ENCODE measurements at regions not wholly inside any gene's neighbourhood (a gene's known extent, or its start where the extent isn't known, plus 50 kb on each side); places are given as distances from the start of the nearest gene placed in this dataset.

- Histone ChIP-seq H3K27ac (ENCODE audit: low read depth, low read length, poor library complexity, severe bottlenecking) (no peak overlapping the region), H4K20me1 (ENCODE audit: insufficient read depth, low read length) (no peaks in the 10 kb centered on the region), H3K9me2 (ENCODE audit: insufficient read depth, low read length) (no peaks in the 10 kb centered on the region), H3K9me3 (ENCODE audit: low read length) (no peaks in the 10 kb centered on the region), H3K36me3 (ENCODE audit: insufficient read depth, low read length) (no peaks in the 10 kb centered on the region), H2AFZ (ENCODE audit: low read length) (no peak overlapping the region), H3K4me1 (ENCODE audit: insufficient read depth, low read length, poor library complexity, severe bottlenecking) (no peaks in the 10 kb centered on the region), H3K4me2 (ENCODE audit: low read length) (no peak overlapping the region), H3K4me3 (ENCODE audit: low read depth, low read length, poor library complexity, severe bottlenecking) (no peak overlapping the region), H3K79me2 (ENCODE audit: insufficient read depth, low read depth, low read length) (no peaks in the 10 kb centered on the region)
- ChIA-PET POLR2A (no interaction called here), CTCF (ENCODE audit: unreplicated experiment) (no interaction called here)
- DNase-seq (ENCODE audit: low spot score) = no peak
- intact Hi-C loops (cut with micrococcal nuclease; ENCODE audit: unreplicated experiment) = no loop called here
- no TSS peak for BruUV-seq (replicated peaks)
- TF ChIP-seq EZH2phosphoT487 (IDR thresholded peaks at IDR 0.05; ENCODE audit: borderline replicate concordance, low read depth, low read length) (no peak), CTCF (conservative IDR thresholded peaks at IDR 0.05; ENCODE audit: low read length) (no peak)
These were observed 185.2 kb upstream of the SLC14A2 start for GRCh38 chr18:45430041-45430440.

DNA sequence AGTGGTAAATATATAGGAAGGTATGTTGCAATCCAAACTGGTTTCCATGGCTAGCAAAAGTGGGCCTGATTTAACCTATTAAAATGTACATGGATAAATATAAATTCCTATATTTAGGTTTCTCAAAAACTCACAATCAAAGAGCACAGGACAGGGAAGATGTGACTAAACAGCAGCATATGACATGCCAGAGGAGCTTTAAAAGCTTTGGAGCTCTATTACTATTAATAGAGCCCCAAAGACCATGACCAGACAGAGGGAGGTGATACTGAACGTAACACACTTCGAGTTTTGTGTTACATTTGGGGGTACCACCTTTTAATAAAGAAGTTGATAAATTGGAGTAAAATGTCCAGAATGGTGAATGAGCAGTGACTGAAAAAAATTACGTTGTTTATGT, 179.5 kb upstream of the SLC14A2 start:
- Histone ChIP-seq H3K36me3 (ENCODE audit: insufficient read depth, low read length) (no peaks in the 10 kb centered on the region), H3K79me2 (ENCODE audit: insufficient read depth, low read depth, low read length) (no peaks in the 10 kb centered on the region), H2AFZ (ENCODE audit: low read length) (no peak overlapping the region), H3K9me2 (ENCODE audit: insufficient read depth, low read length) (no peaks in the 10 kb centered on the region), H3K27ac (ENCODE audit: low read depth, low read length, poor library complexity, severe bottlenecking) (no peak overlapping the region), H3K4me3 (ENCODE audit: low read depth, low read length, poor library complexity, severe bottlenecking) (no peak overlapping the region), H4K20me1 (ENCODE audit: insufficient read depth, low read length) (no peaks in the 10 kb centered on the region), H3K4me2 (ENCODE audit: low read length) (no peak overlapping the region), H3K9me3 (ENCODE audit: low read length) (no peaks in the 10 kb centered on the region), H3K4me1 (ENCODE audit: insufficient read depth, low read length, poor library complexity, severe bottlenecking) (no peaks in the 10 kb centered on the region)
- TF ChIP-seq CTCF (conservative IDR thresholded peaks at IDR 0.05; ENCODE audit: low read length) = no peak
- TF ChIP-seq EZH2phosphoT487 (IDR thresholded peaks at IDR 0.05; ENCODE audit: borderline replicate concordance, low read depth, low read length) = no peak
- DNase-seq (ENCODE audit: low spot score) = no peak
- BruUV-seq (replicated peaks) = no TSS peak
- intact Hi-C loops (cut with micrococcal nuclease; ENCODE audit: unreplicated experiment) = no loop called here
- ChIA-PET CTCF (ENCODE audit: unreplicated experiment) (no interaction called here), POLR2A (no interaction called here)

DNA sequence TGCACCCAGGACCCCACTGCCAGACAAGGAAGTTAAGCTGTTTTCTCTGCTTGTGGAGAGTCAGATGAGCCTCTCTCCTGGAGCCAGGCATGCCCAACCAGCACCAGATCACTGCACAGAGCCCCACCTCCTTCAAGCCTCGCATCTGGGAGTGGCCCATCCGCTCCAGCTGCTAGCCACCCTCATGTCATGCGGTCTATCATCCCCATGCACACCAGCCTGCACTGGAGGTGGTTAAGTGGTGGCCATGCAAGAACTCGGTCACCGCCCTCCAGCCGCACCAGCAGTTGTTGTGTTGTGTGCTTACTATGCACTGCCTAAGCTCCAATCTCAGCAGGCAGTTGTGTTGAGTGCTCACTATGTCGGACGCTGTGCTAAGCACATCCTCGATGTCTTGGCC, 177.9 kb upstream of the SLC14A2 start:
- no peak overlapping the region for H3K27ac ChIP-seq (ENCODE audit: low read depth, low read length, poor library complexity, severe bottlenecking)
- CTCF ChIA-PET (ENCODE audit: unreplicated experiment) = no interaction called here
- H3K4me1 ChIP-seq (ENCODE audit: insufficient read depth, low read length, poor library complexity, severe bottlenecking) = no peaks in the 10 kb centered on the region
- POLR2A ChIA-PET = no interaction called here
- no peaks in the 10 kb centered on the region for H4K20me1 ChIP-seq (ENCODE audit: insufficient read depth, low read length)
- TF ChIP-seq EZH2phosphoT487 (IDR thresholded peaks at IDR 0.05; ENCODE audit: borderline replicate concordance, low read depth, low read length) (no peak), CTCF (conservative IDR thresholded peaks at IDR 0.05; ENCODE audit: low read length) (no peak)
- no peak overlapping the region for H2AFZ ChIP-seq (ENCODE audit: low read length)
- H3K36me3 ChIP-seq (ENCODE audit: insufficient read depth, low read length) = no peaks in the 10 kb centered on the region
- no peaks in the 10 kb centered on the region for H3K79me2 ChIP-seq (ENCODE audit: insufficient read depth, low read depth, low read length)
- no peaks in the 10 kb centered on the region for H3K9me2 ChIP-seq (ENCODE audit: insufficient read depth, low read length)
- no TSS peak for BruUV-seq (replicated peaks)
- DNase-seq (ENCODE audit: low spot score) = no peak
- no peak overlapping the region for H3K4me2 ChIP-seq (ENCODE audit: low read length)
- H3K4me3 ChIP-seq (ENCODE audit: low read depth, low read length, poor library complexity, severe bottlenecking) = no peak overlapping the region
- H3K9me3 ChIP-seq (ENCODE audit: low read length) = no peaks in the 10 kb centered on the region
- intact Hi-C loops (cut with micrococcal nuclease; ENCODE audit: unreplicated experiment) = no loop called here
